ENCODE measurements at regions not wholly inside any gene's neighbourhood (a gene's known extent, or its start where the extent isn't known, plus 50 kb on each side); places are given as distances from the start of the nearest gene placed in this dataset.

GRCh38 chr11:91872243-91872642 lies 352.4 kb upstream of the FAT3 start:
- POLR2A ChIA-PET: no interaction called here
- no peaks in the 10 kb centered on the region for H3K27me3 Mint-ChIP-seq
- Histone ChIP-seq H3K9me3 (no peaks in the 10 kb centered on the region), H3K36me3 (ENCODE audit: control insufficient read depth in 2 of 2, extremely low read depth in 1 of 2, insufficient read depth in 1 of 2, low read length in 1 of 2) (no peaks in the 10 kb centered on the region), H3K4me1 (ENCODE audit: control insufficient read depth in 1 of 2, extremely low read depth in 1 of 2, insufficient read depth in 2 of 2, low read length in 2 of 2) (no peaks in the 10 kb centered on the region), H3K4me3 (ENCODE audit: control insufficient read depth in 1 of 2, extremely low read depth in 1 of 2, low read length in 1 of 2) (no peak overlapping the region), H3K27ac (ENCODE audit: low read length) (no peak overlapping the region), H3K27me3 (replicated peaks in 1 of 2; ENCODE audit: control insufficient read depth in 2 of 2, extremely low read depth in 1 of 2, insufficient read depth in 2 of 2, low read length in 1 of 2) (no peaks in the 10 kb centered on the region)
- ATAC-seq (replicated peaks in 1 of 4): no peak
- no peak for DNase-seq
- H3K4me1 Mint-ChIP-seq: no peaks in the 10 kb centered on the region
- H3K27ac Mint-ChIP-seq: no peak overlapping the region
- WGBS (ENCODE audit: insufficient coverage): 67% methylated on average over 3 of the region's 5 CpGs
- no peak overlapping the region for H3K4me3 Mint-ChIP-seq
- CTCF ChIA-PET: no interaction called here
- H3K9me3 Mint-ChIP-seq: peaks cover 1 to 21% (median 4%) of the 10 kb centered on the region in 3 donors
- H3K36me3 Mint-ChIP-seq: no peaks in the 10 kb centered on the region

- H3K9me3 Mint-ChIP-seq: peaks cover 0 to 23% (median 4%) of the 10 kb centered on the region in 3 donors
- H3K4me3 Mint-ChIP-seq: no peak overlapping the region
- WGBS (ENCODE audit: insufficient coverage): no CpG with 5 or more reads among the region's 1 CpG
These were observed 352.8 kb upstream of the FAT3 start for GRCh38 chr11:91871791-91872190.

GRCh38 chr11:91871048-91871447 lies 353.6 kb upstream of the FAT3 start:
- DNase-seq (no peak), ATAC-seq (replicated peaks in 1 of 4) (no peak)
- H3K36me3 ChIP-seq (ENCODE audit: control insufficient read depth in 2 of 2, extremely low read depth in 1 of 2, insufficient read depth in 1 of 2, low read length in 1 of 2): no peaks in the 10 kb centered on the region
- Mint-ChIP-seq H3K36me3 (no peaks in the 10 kb centered on the region), H3K4me3 (no peak overlapping the region), H3K27me3 (no peaks in the 10 kb centered on the region), H3K4me1 (no peaks in the 10 kb centered on the region), H3K27ac (no peak overlapping the region), H3K9me3 (peaks cover 0 to 28% (median 4%) of the 10 kb centered on the region in 3 donors)
- H3K9me3 ChIP-seq: no peaks in the 10 kb centered on the region
- no peaks in the 10 kb centered on the region for H3K4me1 ChIP-seq (ENCODE audit: control insufficient read depth in 1 of 2, extremely low read depth in 1 of 2, insufficient read depth in 2 of 2, low read length in 2 of 2)
- no CpG with 5 or more reads among the region's 2 CpGs for WGBS (ENCODE audit: insufficient coverage)
- H3K27me3 ChIP-seq (replicated peaks in 1 of 2; ENCODE audit: control insufficient read depth in 2 of 2, extremely low read depth in 1 of 2, insufficient read depth in 2 of 2, low read length in 1 of 2): no peaks in the 10 kb centered on the region
- H3K4me3 ChIP-seq (ENCODE audit: control insufficient read depth in 1 of 2, extremely low read depth in 1 of 2, low read length in 1 of 2): no peak overlapping the region
- CTCF ChIA-PET: no interaction called here
- H3K27ac ChIP-seq (ENCODE audit: low read length): no peak overlapping the region
- POLR2A ChIA-PET: no interaction called here

More at GRCh38 chr11:91871791-91872190, 352.8 kb upstream of the FAT3 start:
- H3K36me3 Mint-ChIP-seq: no peaks in the 10 kb centered on the region
- no peak overlapping the region for H3K27ac ChIP-seq (ENCODE audit: low read length)
- no peaks in the 10 kb centered on the region for H3K27me3 ChIP-seq (replicated peaks in 1 of 2; ENCODE audit: control insufficient read depth in 2 of 2, extremely low read depth in 1 of 2, insufficient read depth in 2 of 2, low read length in 1 of 2)
- no peaks in the 10 kb centered on the region for H3K4me1 ChIP-seq (ENCODE audit: control insufficient read depth in 1 of 2, extremely low read depth in 1 of 2, insufficient read depth in 2 of 2, low read length in 2 of 2)
- ATAC-seq (replicated peaks in 1 of 4) (no peak), DNase-seq (no peak)
- H3K4me3 ChIP-seq (ENCODE audit: control insufficient read depth in 1 of 2, extremely low read depth in 1 of 2, low read length in 1 of 2): no peak overlapping the region
- H3K9me3 ChIP-seq: no peaks in the 10 kb centered on the region
- no peak overlapping the region for H3K27ac Mint-ChIP-seq
- no peaks in the 10 kb centered on the region for H3K27me3 Mint-ChIP-seq
- H3K4me1 Mint-ChIP-seq: no peaks in the 10 kb centered on the region
- ChIA-PET POLR2A (no interaction called here), CTCF (no interaction called here)
- H3K36me3 ChIP-seq (ENCODE audit: control insufficient read depth in 2 of 2, extremely low read depth in 1 of 2, insufficient read depth in 1 of 2, low read length in 1 of 2): no peaks in the 10 kb centered on the region

- 28% methylated on average over 2 of the region's 2 CpGs for WGBS (ENCODE audit: insufficient coverage)
- H3K9me3 ChIP-seq: no peaks in the 10 kb centered on the region
- Mint-ChIP-seq H3K4me3 (no peak overlapping the region), H3K36me3 (no peaks in the 10 kb centered on the region), H3K27me3 (no peaks in the 10 kb centered on the region), H3K27ac (no peak overlapping the region), H3K9me3 (peaks cover 4 to 31% (median 5%) of the 10 kb centered on the region in 3 donors), H3K4me1 (no peaks in the 10 kb centered on the region)
- no peak for ATAC-seq (replicated peaks in 1 of 4)
- no peak for DNase-seq
- no peaks in the 10 kb centered on the region for H3K27me3 ChIP-seq (replicated peaks in 1 of 2; ENCODE audit: control insufficient read depth in 2 of 2, extremely low read depth in 1 of 2, insufficient read depth in 2 of 2, low read length in 1 of 2)
- H3K27ac ChIP-seq (ENCODE audit: low read length): no peak overlapping the region
- CTCF ChIA-PET: no interaction called here
- no peak overlapping the region for H3K4me3 ChIP-seq (ENCODE audit: control insufficient read depth in 1 of 2, extremely low read depth in 1 of 2, low read length in 1 of 2)
- no peaks in the 10 kb centered on the region for H3K36me3 ChIP-seq (ENCODE audit: control insufficient read depth in 2 of 2, extremely low read depth in 1 of 2, insufficient read depth in 1 of 2, low read length in 1 of 2)
- H3K4me1 ChIP-seq (ENCODE audit: control insufficient read depth in 1 of 2, extremely low read depth in 1 of 2, insufficient read depth in 2 of 2, low read length in 2 of 2): no peaks in the 10 kb centered on the region
- POLR2A ChIA-PET: no interaction called here
These were observed 354.9 kb upstream of the FAT3 start for GRCh38 chr11:91869686-91870085.

GRCh38 chr11:91866642-91867041 lies 358.0 kb upstream of the FAT3 start:
- no peaks in the 10 kb centered on the region for H3K4me1 Mint-ChIP-seq
- no peaks in the 10 kb centered on the region for H3K36me3 ChIP-seq (ENCODE audit: control insufficient read depth in 2 of 2, extremely low read depth in 1 of 2, insufficient read depth in 1 of 2, low read length in 1 of 2)
- no peaks in the 10 kb centered on the region for H3K27me3 Mint-ChIP-seq

GRCh38 chr11:91860661-91861060 lies 364.0 kb upstream of the FAT3 start:
- Histone ChIP-seq H3K36me3 (ENCODE audit: control insufficient read depth in 2 of 2, extremely low read depth in 1 of 2, insufficient read depth in 1 of 2, low read length in 1 of 2) (no peaks in the 10 kb centered on the region), H3K4me1 (ENCODE audit: control insufficient read depth in 1 of 2, extremely low read depth in 1 of 2, insufficient read depth in 2 of 2, low read length in 2 of 2) (no peaks in the 10 kb centered on the region), H3K9me3 (no peaks in the 10 kb centered on the region), H3K4me3 (ENCODE audit: control insufficient read depth in 1 of 2, extremely low read depth in 1 of 2, low read length in 1 of 2) (no peak overlapping the region), H3K27me3 (replicated peaks in 1 of 2; ENCODE audit: control insufficient read depth in 2 of 2, extremely low read depth in 1 of 2, insufficient read depth in 2 of 2, low read length in 1 of 2) (no peaks in the 10 kb centered on the region), H3K27ac (ENCODE audit: low read length) (no peak overlapping the region)
- Mint-ChIP-seq H3K4me1 (no peaks in the 10 kb centered on the region), H3K27me3 (no peaks in the 10 kb centered on the region), H3K9me3 (peaks cover 0 to 9% (median 3%) of the 10 kb centered on the region in 3 donors), H3K27ac (no peak overlapping the region), H3K36me3 (no peaks in the 10 kb centered on the region), H3K4me3 (no peak overlapping the region)
- ChIA-PET POLR2A (no interaction called here), CTCF (interaction anchor here in 1 of 2 donors (0.6 kb wide), 1 partner anchor 8 kb away, joined by 3 read pairs; no protein-coding TSS in a partner anchor)
- DNase-seq: no peak
- WGBS (ENCODE audit: insufficient coverage): 64% methylated on average over 3 of the region's 3 CpGs
- no peak for ATAC-seq (replicated peaks in 1 of 4)

More at GRCh38 chr11:91866642-91867041, 358.0 kb upstream of the FAT3 start:
- no peak overlapping the region for H3K27ac ChIP-seq (ENCODE audit: low read length)
- ATAC-seq (replicated peaks in 1 of 4) (no peak), DNase-seq (no peak)
- H3K27ac Mint-ChIP-seq: no peak overlapping the region
- peaks cover 4 to 27% (median 9%) of the 10 kb centered on the region in 3 donors for H3K9me3 Mint-ChIP-seq
- CTCF ChIA-PET: no interaction called here
- H3K4me3 ChIP-seq (ENCODE audit: control insufficient read depth in 1 of 2, extremely low read depth in 1 of 2, low read length in 1 of 2): no peak overlapping the region
- no peaks in the 10 kb centered on the region for H3K27me3 ChIP-seq (replicated peaks in 1 of 2; ENCODE audit: control insufficient read depth in 2 of 2, extremely low read depth in 1 of 2, insufficient read depth in 2 of 2, low read length in 1 of 2)
- H3K4me3 Mint-ChIP-seq: no peak overlapping the region
- no peaks in the 10 kb centered on the region for H3K9me3 ChIP-seq
- POLR2A ChIA-PET: no interaction called here
- 63% methylated on average over 2 of the region's 3 CpGs for WGBS (ENCODE audit: insufficient coverage)
- no peaks in the 10 kb centered on the region for H3K36me3 Mint-ChIP-seq
- no peaks in the 10 kb centered on the region for H3K4me1 ChIP-seq (ENCODE audit: control insufficient read depth in 1 of 2, extremely low read depth in 1 of 2, insufficient read depth in 2 of 2, low read length in 2 of 2)

- Mint-ChIP-seq H3K27me3 (no peaks in the 10 kb centered on the region), H3K36me3 (no peaks in the 10 kb centered on the region), H3K27ac (no peak overlapping the region), H3K4me3 (no peak overlapping the region), H3K4me1 (no peaks in the 10 kb centered on the region), H3K9me3 (peaks cover 0 to 4% (median 0%) of the 10 kb centered on the region in 3 donors)
- no peak for ATAC-seq (replicated peaks in 1 of 4)
- CTCF ChIA-PET: no interaction called here
- H3K9me3 ChIP-seq: no peaks in the 10 kb centered on the region
- DNase-seq: no peak
- no peaks in the 10 kb centered on the region for H3K36me3 ChIP-seq (ENCODE audit: control insufficient read depth in 2 of 2, extremely low read depth in 1 of 2, insufficient read depth in 1 of 2, low read length in 1 of 2)
- no peak overlapping the region for H3K27ac ChIP-seq (ENCODE audit: low read length)
- no peak overlapping the region for H3K4me3 ChIP-seq (ENCODE audit: control insufficient read depth in 1 of 2, extremely low read depth in 1 of 2, low read length in 1 of 2)
- no CpG with 5 or more reads among the region's 1 CpG for WGBS (ENCODE audit: insufficient coverage)
- POLR2A ChIA-PET: no interaction called here
- no peaks in the 10 kb centered on the region for H3K27me3 ChIP-seq (replicated peaks in 1 of 2; ENCODE audit: control insufficient read depth in 2 of 2, extremely low read depth in 1 of 2, insufficient read depth in 2 of 2, low read length in 1 of 2)
- H3K4me1 ChIP-seq (ENCODE audit: control insufficient read depth in 1 of 2, extremely low read depth in 1 of 2, insufficient read depth in 2 of 2, low read length in 2 of 2): no peaks in the 10 kb centered on the region
These were observed 365.0 kb upstream of the FAT3 start for GRCh38 chr11:91859666-91860065.
